IPS-15b (cell line): ENCODE measurements at regions not wholly inside any gene's neighbourhood (a gene's known extent, or its start where the extent isn't known, plus 50 kb on each side); places are given as distances from the start of the nearest gene placed in this dataset.

Experiments
- H3K27me3 ChIP-seq: one replicate; pipeline ENCODE4 v1.6.1; 2013; ENCODE audit warnings: low read length; ENCODE audit not compliant: control insufficient read depth, insufficient read depth
- H3K36me3 ChIP-seq: one replicate; pipeline ENCODE4 v1.6.1; 2013; ENCODE audit warnings: low read length; ENCODE audit not compliant: control insufficient read depth, insufficient read depth
- H3K4me1 ChIP-seq: one replicate; pipeline ENCODE4 v1.6.1; 2013; ENCODE audit warnings: mild to moderate bottlenecking, low read length; ENCODE audit not compliant: control insufficient read depth, insufficient read depth
- H3K4me3 ChIP-seq: one replicate; pipeline ENCODE4 v1.5.1; 2013; ENCODE audit warnings: low read depth, low read length
- H3K9ac ChIP-seq: one replicate; pipeline ENCODE4 v1.6.1; 2013; ENCODE audit warnings: low read depth, mild to moderate bottlenecking, low read length
- H3K9me3 ChIP-seq: one replicate; pipeline ENCODE4 v1.6.1; 2013; ENCODE audit warnings: mild to moderate bottlenecking, low read length; ENCODE audit not compliant: control insufficient read depth, insufficient read depth

- H3K4me3 ChIP-seq: no peak overlapping the region
Observed at GRCh38 chr14:41957459-41957858, 350.8 kb downstream of the LRFN5 start.

More at GRCh38 chr14:41957459-41957858, 350.8 kb downstream of the LRFN5 start:
- Histone ChIP-seq H3K27me3 (no peaks in the 10 kb centered on the region), H3K36me3 (no peaks in the 10 kb centered on the region), H3K9me3 (no peaks in the 10 kb centered on the region), H3K9ac (no peak overlapping the region), H3K4me1 (no peaks in the 10 kb centered on the region)
